Activated T-helper 1 cell treated with anti-CD3 and anti-CD28 coated beads, Interleukin-2, amount 50 U/mL, for 16 hours (primary cell): ENCODE measurements at regions not wholly inside any gene's neighbourhood (a gene's known extent, or its start where the extent isn't known, plus 50 kb on each side); places are given as distances from the start of the nearest gene placed in this dataset.
"Not testable (repeated sequence)": the region's sequence is repeated elsewhere in the genome, so short reads cannot be mapped to it uniquely, and the experiment has no call there.

ENCODE experiments used
- DNase-seq, 2 donors: peaks; one replicate each; pipeline ENCODE4 v3.0.0-alpha.2; 2020; ENCODE audit warnings: low read depth in 1 of 2, low spot score in 1 of 2

GRCh38 chr14:49139593-49139992, 446.6 kb downstream of the RPS29 start:
- DNase-seq = no peak

- DNase-seq = no peak
Measured at GRCh38 chr14:49134940-49135339, 451.2 kb downstream of the RPS29 start.

GRCh38 chr14:49121246-49121645, 464.9 kb downstream of the RPS29 start:
- no peak for DNase-seq

- no peak for DNase-seq
Measured at GRCh38 chr14:49114161-49114893, 471.9 kb downstream of the RPS29 start.

GRCh38 chr14:49106741-49107667, 479.2 kb downstream of the RPS29 start:
- no peak for DNase-seq

GRCh38 chr14:49105956-49106355, 480.2 kb downstream of the RPS29 start:
- no peak for DNase-seq

GRCh38 chr14:49105512-49105911, 480.7 kb downstream of the RPS29 start:
- no peak for DNase-seq

GRCh38 chr14:49092345-49092744, 493.8 kb downstream of the RPS29 start:
- DNase-seq = no peak

GRCh38 chr14:49089107-49089506, 497.1 kb downstream of the RPS29 start:
- no peak for DNase-seq

GRCh38 chr14:49073292-49073691, 512.9 kb downstream of the RPS29 start:
- not testable (repeated sequence) for DNase-seq

GRCh38 chr14:49058511-49058910, 527.7 kb downstream of the RPS29 start:
- no peak for DNase-seq

GRCh38 chr14:49057838-49058510, 528.2 kb downstream of the RPS29 start:
- no peak for DNase-seq

- DNase-seq = no peak
Measured at GRCh38 chr14:49056021-49056420, 530.2 kb downstream of the RPS29 start.

- DNase-seq = no peak
Measured at GRCh38 chr14:49052521-49052920, 533.7 kb downstream of the RPS29 start.

- no peak for DNase-seq
Measured at GRCh38 chr14:49051328-49052060, 534.7 kb downstream of the RPS29 start.

GRCh38 chr14:49050822-49051221, 535.4 kb downstream of the RPS29 start:
- no peak for DNase-seq

- no peak for DNase-seq
Measured at GRCh38 chr14:49049711-49050110, 536.5 kb downstream of the RPS29 start.

- DNase-seq = no peak
Measured at GRCh38 chr14:49044981-49045380, 541.2 kb downstream of the RPS29 start.

GRCh38 chr14:49036984-49037516, 549.1 kb downstream of the RPS29 start:
- DNase-seq = no peak

GRCh38 chr14:49036266-49036665, 549.9 kb downstream of the RPS29 start:
- no peak for DNase-seq

GRCh38 chr14:49033131-49033530, 553.0 kb downstream of the RPS29 start:
- no peak for DNase-seq
